Right cardiac atrium (tissue), 5 donors: ENCODE measurements at regions not wholly inside any gene's neighbourhood (a gene's known extent, or its start where the extent isn't known, plus 50 kb on each side); places are given as distances from the start of the nearest gene placed in this dataset.

Experiments
- ATAC-seq, 2 donors: fragments of 200-7000 bp; cut with Tn5 transposase; one replicate each; pipeline versions ENCODE4 v1.8.0 to v1.9.1; 2020; ENCODE audit warnings: moderate library complexity in 2 of 2, mild to moderate bottlenecking in 1 of 2
- DNase-seq, 3 donors: peaks; one replicate each; pipeline ENCODE4 v3.0.0-alpha.2; 2020
- H3K27ac ChIP-seq: one replicate; pipeline ENCODE4 v1.5.1; 2013; ENCODE audit warnings: mild to moderate bottlenecking, low read length, control low read depth, moderate library complexity
- H3K27me3 ChIP-seq: one replicate; pipeline ENCODE4 v1.6.1; 2013; ENCODE audit not compliant: control insufficient read depth, insufficient read depth
- H3K4me1 ChIP-seq: one replicate; pipeline ENCODE4 v1.6.1; 2013; ENCODE audit warnings: low read length; ENCODE audit not compliant: control insufficient read depth, insufficient read depth
- H3K4me3 ChIP-seq: one replicate; pipeline ENCODE4 v1.5.1; 2013; ENCODE audit warnings: low read length, control low read depth
- H3K9me3 ChIP-seq: one replicate; pipeline ENCODE4 v1.6.1; 2013; ENCODE audit warnings: low read length; ENCODE audit not compliant: control insufficient read depth
- WGBS: extraction: QIAGEN DNeasy Blood & Tissue Kit; methylation state at CpG from one replicate; pipeline ENCODE4 v1.1.7; 2013; 5-methylcytosine and 5-hydroxymethylcytosine counted together
- intact Hi-C, 4 donors: fragments of 100-400 bp; cut with DNase I; formaldehyde crosslinking; loops; one replicate each; pipeline versions ENCODE4 v1.11.0 to v1.14.0; 2022 to 2023
- donor health status: healthy with polysubstance abuse.
- donor health status: DM: no; HTN: yes; CAD: no.
- donor health status: DM: no; HTN: no; CAD: no.
- donor health status: DM: no; HTN: yes; CAD: no; lungs with severe emphysema.
- donor health status: DM: yes; HTN: yes; CAD: no.

- H3K4me3 ChIP-seq, result no peak overlapping the region
- peaks cover 9% of the 10 kb centered on the region for H3K4me1 ChIP-seq
- intact Hi-C loops, result loop anchor here in 1 of 4 donors (10.0 kb wide), 1 partner anchor 114 kb away; no protein-coding TSS in a partner anchor
- no peaks in the 10 kb centered on the region for H3K27me3 ChIP-seq
- 31% methylated on average over 6 of the region's 6 CpGs for WGBS
- peak; percentile 44 to 84 (median 76) for DNase-seq
- H3K27ac ChIP-seq, result peak overlapping the region; percentile 76
- no peaks in the 10 kb centered on the region for H3K9me3 ChIP-seq
- peak; percentile 40 to 42 for ATAC-seq
These were observed 107.1 kb upstream of the PKDCC start for GRCh38 chr2:41940745-41941063.

GRCh38 chr2:41941831-41942230, 106.0 kb upstream of the PKDCC start:
- H3K9me3 ChIP-seq, result no peaks in the 10 kb centered on the region
- WGBS, result 57% methylated on average over 3 of the region's 3 CpGs
- H3K27me3 ChIP-seq, result no peaks in the 10 kb centered on the region
- no peak for ATAC-seq
- no peak for DNase-seq
- intact Hi-C loops, result loop anchor here in 1 of 4 donors (10.0 kb wide), 1 partner anchor 113 kb away; no protein-coding TSS in a partner anchor
- H3K4me3 ChIP-seq, result no peak overlapping the region
- H3K27ac ChIP-seq, result peak overlapping the region; percentile 20
- peaks cover 9% of the 10 kb centered on the region for H3K4me1 ChIP-seq

- Histone ChIP-seq H3K4me1 (peaks cover 9% of the 10 kb centered on the region), H3K27ac (no peak overlapping the region), H3K4me3 (no peak overlapping the region), H3K27me3 (no peaks in the 10 kb centered on the region), H3K9me3 (no peaks in the 10 kb centered on the region)
- no peak for ATAC-seq
- intact Hi-C loops, result loop anchor here in 1 of 4 donors (10.0 kb wide), 1 partner anchor 113 kb away; no protein-coding TSS in a partner anchor
- no peak for DNase-seq
These were observed 105.5 kb upstream of the PKDCC start for GRCh38 chr2:41942278-41942677.

- intact Hi-C loops, result loop anchor here in 1 of 4 donors (10.0 kb wide), 1 partner anchor 112 kb away; no protein-coding TSS in a partner anchor
- 76% methylated on average over 1 of the region's 1 CpG for WGBS
- H3K4me1 ChIP-seq, result peaks cover 7% of the 10 kb centered on the region
- no peak overlapping the region for H3K27ac ChIP-seq
- H3K27me3 ChIP-seq, result no peaks in the 10 kb centered on the region
- H3K9me3 ChIP-seq, result no peaks in the 10 kb centered on the region
- no peak for DNase-seq
- no peak for ATAC-seq
- H3K4me3 ChIP-seq, result no peak overlapping the region
These were observed 104.7 kb upstream of the PKDCC start for GRCh38 chr2:41943159-41943558.

GRCh38 chr2:41944220-41944880, 103.5 kb upstream of the PKDCC start:
- Histone ChIP-seq H3K9me3 (no peaks in the 10 kb centered on the region), H3K27ac (peak overlapping the region; percentile 37), H3K27me3 (no peaks in the 10 kb centered on the region), H3K4me1 (peaks cover 9% of the 10 kb centered on the region), H3K4me3 (no peak overlapping the region)
- ATAC-seq (no peak), DNase-seq (no peak)
- 49% methylated on average over 9 of the region's 9 CpGs for WGBS
- intact Hi-C loops, result loop anchor here in 1 of 4 donors (10.0 kb wide), 1 partner anchor 110 kb away; no protein-coding TSS in a partner anchor

GRCh38 chr2:41947701-41948396, 100.0 kb upstream of the PKDCC start:
- H3K9me3 ChIP-seq, result no peaks in the 10 kb centered on the region
- intact Hi-C loops, result loop anchor here in 1 of 4 donors (10.0 kb wide), 1 partner anchor 107 kb away; no protein-coding TSS in a partner anchor
- H3K27ac ChIP-seq, result peak overlapping the region; percentile 3
- 13% methylated on average over 11 of the region's 11 CpGs for WGBS
- ATAC-seq, result peak; percentile 93 to 96
- peaks cover 5% of the 10 kb centered on the region for H3K4me1 ChIP-seq
- H3K27me3 ChIP-seq, result no peaks in the 10 kb centered on the region
- H3K4me3 ChIP-seq, result no peak overlapping the region
- DNase-seq, result peak; percentile 64 to 88 (median 85)

- no peak overlapping the region for H3K4me3 ChIP-seq
- peak overlapping the region; percentile 3 for H3K27ac ChIP-seq
- H3K9me3 ChIP-seq, result no peaks in the 10 kb centered on the region
- intact Hi-C loops, result loop anchor here in 1 of 4 donors (10.0 kb wide), 1 partner anchor 106 kb away; no protein-coding TSS in a partner anchor
- 72% methylated on average over 3 of the region's 3 CpGs for WGBS
- DNase-seq, result no peak
- H3K4me1 ChIP-seq, result peaks cover 6% of the 10 kb centered on the region
- peak; percentile 6 to 12 for ATAC-seq
- H3K27me3 ChIP-seq, result no peaks in the 10 kb centered on the region
These were observed 99.4 kb upstream of the PKDCC start for GRCh38 chr2:41948397-41948763.

GRCh38 chr2:41949091-41949882, 98.5 kb upstream of the PKDCC start:
- intact Hi-C loops, result loop anchor here in 1 of 4 donors (10.0 kb wide), 1 partner anchor 106 kb away; no protein-coding TSS in a partner anchor
- DNase-seq, result no peak
- Histone ChIP-seq H3K4me1 (peaks cover 6% of the 10 kb centered on the region), H3K4me3 (no peak overlapping the region), H3K27ac (no peak overlapping the region), H3K9me3 (no peaks in the 10 kb centered on the region), H3K27me3 (no peaks in the 10 kb centered on the region)
- WGBS, result 63% methylated on average over 7 of the region's 7 CpGs
- ATAC-seq, result no peak

- no peaks in the 10 kb centered on the region for H3K27me3 ChIP-seq
- no peaks in the 10 kb centered on the region for H3K9me3 ChIP-seq
- no peak overlapping the region for H3K4me3 ChIP-seq
- 80% methylated on average over 4 of the region's 4 CpGs for WGBS
- DNase-seq (no peak), ATAC-seq (no peak)
- H3K4me1 ChIP-seq, result peaks cover 6% of the 10 kb centered on the region
- intact Hi-C loops, result loop anchor here in 1 of 4 donors (10.0 kb wide), 1 partner anchor 105 kb away; no protein-coding TSS in a partner anchor
- H3K27ac ChIP-seq, result no peak overlapping the region
These were observed 97.7 kb upstream of the PKDCC start for GRCh38 chr2:41949883-41950665.

- intact Hi-C loops, result no loop called here
- Histone ChIP-seq H3K27ac (no peak overlapping the region), H3K27me3 (no peaks in the 10 kb centered on the region), H3K9me3 (no peaks in the 10 kb centered on the region), H3K4me3 (no peak overlapping the region), H3K4me1 (peaks cover 6% of the 10 kb centered on the region)
- DNase-seq (no peak), ATAC-seq (no peak)
- 75% methylated on average over 1 of the region's 1 CpG for WGBS
These were observed 97.2 kb upstream of the PKDCC start for GRCh38 chr2:41950666-41950960.
